Mesendoderm (in vitro differentiated cells): ENCODE measurements at regions not wholly inside any gene's neighbourhood (a gene's known extent, or its start where the extent isn't known, plus 50 kb on each side); places are given as distances from the start of the nearest gene placed in this dataset.
A peak's percentile ranks its signal among the peaks of the same experiment; 100 is the strongest.

Experiments used
- DNase-seq: peaks from one replicate; pipeline ENCODE4 v3.0.0; 2013
- H2AK5ac ChIP-seq: 2 replicates; pipeline ENCODE4 v1.6.1; 2013; ENCODE audit warnings: low read length, inconsistent platforms
- H2BK120ac ChIP-seq: 2 replicates; pipeline ENCODE4 v1.6.1; 2013; ENCODE audit warnings: low read depth, mild to moderate bottlenecking, low read length, moderate library complexity, mixed read lengths
- H2BK15ac ChIP-seq: replicated peaks from 2 replicates; pipeline ENCODE4 v1.6.1; 2013; ENCODE audit warnings: low read depth, mild to moderate bottlenecking, moderate library complexity
- H2BK5ac ChIP-seq: 2 replicates; pipeline ENCODE4 v1.6.1; 2013; ENCODE audit warnings: low read length, inconsistent platforms
- H3K18ac ChIP-seq: 2 replicates; pipeline ENCODE4 v1.6.1; 2013; ENCODE audit warnings: mild to moderate bottlenecking, low read length, mixed read lengths
- H3K23ac ChIP-seq: one replicate; pipeline ENCODE4 v1.6.1; 2013; ENCODE audit warnings: low read length
- H3K27ac ChIP-seq: 2 replicates; pipeline ENCODE4 v1.5.1; 2013; ENCODE audit warnings: low read depth, mild to moderate bottlenecking, inconsistent platforms, low read length, moderate library complexity
- H3K27me3 ChIP-seq: 2 replicates; pipeline ENCODE4 v1.6.1; 2013; ENCODE audit warnings: low read length, control low read depth, mild to moderate bottlenecking, inconsistent platforms; ENCODE audit not compliant: insufficient read depth, poor library complexity
- H3K36me3 ChIP-seq: 2 replicates; pipeline ENCODE4 v1.6.1; 2013; ENCODE audit warnings: low read length, inconsistent platforms; ENCODE audit not compliant: control insufficient read depth, insufficient read depth
- H3K4ac ChIP-seq: one replicate; pipeline ENCODE4 v1.6.1; 2013; ENCODE audit warnings: low read depth, mild to moderate bottlenecking, low read length, moderate library complexity
- H3K4me1 ChIP-seq: 2 replicates; pipeline ENCODE4 v1.6.1; 2013; ENCODE audit warnings: low read depth, low read length, inconsistent platforms; ENCODE audit not compliant: control insufficient read depth
- H3K4me2 ChIP-seq: 2 replicates; pipeline ENCODE4 v1.6.1; 2013; ENCODE audit warnings: low read length
- H3K4me3 ChIP-seq: 2 replicates; pipeline ENCODE4 v1.5.1; 2013; ENCODE audit warnings: mild to moderate bottlenecking, low read length
- H3K56ac ChIP-seq: one replicate; pipeline ENCODE4 v1.6.1; 2013; ENCODE audit warnings: low read length
- H3K79me1 ChIP-seq: 2 replicates; pipeline ENCODE4 v1.6.1; 2013; ENCODE audit warnings: low read length, inconsistent platforms
- H3K79me2 ChIP-seq: 2 replicates; pipeline ENCODE4 v1.6.1; 2013; ENCODE audit warnings: mild to moderate bottlenecking, low read length; ENCODE audit not compliant: control insufficient read depth, insufficient read depth
- H3K9ac ChIP-seq: 2 replicates; pipeline ENCODE4 v1.6.1; 2013; ENCODE audit warnings: low read length, inconsistent platforms
- H4K5ac ChIP-seq: one replicate; pipeline ENCODE4 v1.6.1; 2013; ENCODE audit warnings: low read length
- H4K8ac ChIP-seq: one replicate; pipeline ENCODE4 v1.6.1; 2013; ENCODE audit warnings: low read depth, mild to moderate bottlenecking, control low read depth, low read length, moderate library complexity
- WGBS: extraction: QIAGEN DNeasy Blood & Tissue Kit; methylation state at CpG from one replicate; pipeline ENCODE4 v1.1.7; 2013; ENCODE audit warnings: low lambda C conversion rate, missing lambda C conversion rate; ENCODE audit not compliant: insufficient coverage; ENCODE audit errors: extremely low coverage; 5-methylcytosine and 5-hydroxymethylcytosine counted together

- Histone ChIP-seq H2AK5ac (no peak overlapping the region), H3K4me1 (no peaks in the 10 kb centered on the region)
- peak; percentile 36 for DNase-seq
Measured at GRCh38 chr3:70550723-70551319, 238.4 kb upstream of the MDFIC2 start.

GRCh38 chr3:70546679-70547078, 234.2 kb upstream of the MDFIC2 start:
- Histone ChIP-seq H2BK5ac (no peak overlapping the region), H4K5ac (no peak overlapping the region), H2AK5ac (no peak overlapping the region), H3K36me3 (no peaks in the 10 kb centered on the region), H3K56ac (no peak overlapping the region), H3K18ac (no peak overlapping the region), H3K4me2 (no peak overlapping the region), H3K9ac (no peak overlapping the region), H3K4me1 (no peaks in the 10 kb centered on the region), H3K4ac (no peak overlapping the region), H3K27me3 (no peaks in the 10 kb centered on the region), H3K79me1 (no peaks in the 10 kb centered on the region), H3K79me2 (no peaks in the 10 kb centered on the region), H3K4me3 (no peak overlapping the region), H2BK120ac (no peak overlapping the region), H4K8ac (no peak overlapping the region), H3K27ac (no peak overlapping the region), H3K23ac (no peak overlapping the region), H2BK15ac (no peak overlapping the region)
- DNase-seq = no peak
- WGBS = no CpG with 5 or more reads among the region's 4 CpGs

More at GRCh38 chr3:70550723-70551319, 238.4 kb upstream of the MDFIC2 start:
- Histone ChIP-seq H3K27ac (no peak overlapping the region), H3K9ac (no peak overlapping the region), H3K4me2 (no peak overlapping the region), H2BK15ac (no peak overlapping the region), H3K79me2 (no peaks in the 10 kb centered on the region), H3K23ac (no peak overlapping the region), H3K18ac (no peak overlapping the region), H3K79me1 (no peaks in the 10 kb centered on the region), H3K36me3 (no peaks in the 10 kb centered on the region), H2BK120ac (no peak overlapping the region), H2BK5ac (no peak overlapping the region), H4K8ac (no peak overlapping the region), H3K4ac (no peak overlapping the region), H3K4me3 (no peak overlapping the region), H3K56ac (no peak overlapping the region), H3K27me3 (no peaks in the 10 kb centered on the region), H4K5ac (no peak overlapping the region)
- WGBS = no CpG with 5 or more reads among the region's 9 CpGs

GRCh38 chr3:70543493-70543892, 231.1 kb upstream of the MDFIC2 start:
- H3K4me1 ChIP-seq = no peaks in the 10 kb centered on the region
- H2BK120ac ChIP-seq = no peak overlapping the region
- no peak overlapping the region for H2AK5ac ChIP-seq
- no peaks in the 10 kb centered on the region for H3K79me1 ChIP-seq
- no peak overlapping the region for H4K8ac ChIP-seq
- no peaks in the 10 kb centered on the region for H3K36me3 ChIP-seq
- H2BK5ac ChIP-seq = no peak overlapping the region
- no peak overlapping the region for H3K4ac ChIP-seq
- no peak overlapping the region for H3K4me3 ChIP-seq
- H3K27me3 ChIP-seq = no peaks in the 10 kb centered on the region
- H3K27ac ChIP-seq = no peak overlapping the region
- no peak overlapping the region for H3K4me2 ChIP-seq
- no peak overlapping the region for H3K56ac ChIP-seq
- H3K79me2 ChIP-seq = no peaks in the 10 kb centered on the region
- no peak for DNase-seq
- H3K9ac ChIP-seq = no peak overlapping the region
- no peak overlapping the region for H2BK15ac ChIP-seq
- no peak overlapping the region for H4K5ac ChIP-seq
- H3K18ac ChIP-seq = no peak overlapping the region
- WGBS = no CpG with 5 or more reads among the region's 2 CpGs
- H3K23ac ChIP-seq = no peak overlapping the region

- H2AK5ac ChIP-seq = no peak overlapping the region
Measured at GRCh38 chr3:70539908-70540307, 227.5 kb upstream of the MDFIC2 start.

GRCh38 chr3:70532806-70533205, 220.4 kb upstream of the MDFIC2 start:
- Histone ChIP-seq H2BK5ac (no peak overlapping the region), H2BK120ac (no peak overlapping the region), H3K9ac (no peak overlapping the region), H3K79me2 (no peaks in the 10 kb centered on the region), H3K4me3 (no peak overlapping the region), H3K18ac (no peak overlapping the region), H3K27me3 (no peaks in the 10 kb centered on the region), H3K56ac (no peak overlapping the region), H3K79me1 (no peaks in the 10 kb centered on the region), H3K27ac (no peak overlapping the region), H3K36me3 (no peaks in the 10 kb centered on the region), H3K4me2 (no peak overlapping the region), H3K4me1 (peaks cover 3% of the 10 kb centered on the region), H4K5ac (no peak overlapping the region), H2AK5ac (no peak overlapping the region), H3K4ac (no peak overlapping the region), H3K23ac (no peak overlapping the region), H4K8ac (no peak overlapping the region), H2BK15ac (no peak overlapping the region)
- peak; percentile 5 for DNase-seq
- no CpG with 5 or more reads among the region's 2 CpGs for WGBS

More at GRCh38 chr3:70539908-70540307, 227.5 kb upstream of the MDFIC2 start:
- Histone ChIP-seq H3K27me3 (no peaks in the 10 kb centered on the region), H3K36me3 (no peaks in the 10 kb centered on the region), H3K56ac (no peak overlapping the region), H3K4me3 (no peak overlapping the region), H4K8ac (no peak overlapping the region), H3K4me1 (no peaks in the 10 kb centered on the region), H3K9ac (no peak overlapping the region), H2BK120ac (no peak overlapping the region), H2BK15ac (no peak overlapping the region), H3K79me1 (no peaks in the 10 kb centered on the region), H2BK5ac (no peak overlapping the region), H3K79me2 (no peaks in the 10 kb centered on the region), H3K4ac (no peak overlapping the region), H3K23ac (no peak overlapping the region), H3K27ac (no peak overlapping the region), H3K4me2 (no peak overlapping the region), H3K18ac (no peak overlapping the region), H4K5ac (no peak overlapping the region)
- no peak for DNase-seq
- no CpG with 5 or more reads among the region's 2 CpGs for WGBS
